GM23338 (cell line): ENCODE measurements at regions not wholly inside any gene's neighbourhood (a gene's known extent, or its start where the extent isn't known, plus 50 kb on each side); places are given as distances from the start of the nearest gene placed in this dataset.

Experiments
- ATAC-seq: fragments of 200-7000 bp; cut with Tn5 transposase; 3 replicates; pipeline ENCODE4 v1.9.1; 2020
- DNase-seq: peaks from one replicate; pipeline ENCODE4 v3.0.0-alpha.2; 2015; ENCODE audit warnings: low spot score
- H2AFZ ChIP-seq: fragments of 200-600 bp; sonication (generic); 2 replicates; pipeline ENCODE4 v1.8.0; 2016; ENCODE audit warnings: antibody characterized with exemption, mild to moderate bottlenecking, moderate library complexity
- H3F3A ChIP-seq: fragments of 200-600 bp; sonication (generic); replicated peaks from 2 replicates; pipeline ENCODE4 v1.8.0; 2017; ENCODE audit warnings: antibody characterized with exemption, mixed run types, low read depth
- H3K27ac ChIP-seq: fragments of 200-600 bp; sonication (generic); 2 replicates; pipeline ENCODE4 v1.6.1; 2016; ENCODE audit warnings: low read depth
- H3K27me3 ChIP-seq: fragments of 200-600 bp; sonication (generic); 2 replicates; pipeline ENCODE4 v1.8.0; 2016; ENCODE audit warnings: mild to moderate bottlenecking, mixed run types, moderate library complexity; ENCODE audit not compliant: insufficient read depth
- H3K36me3 ChIP-seq: fragments of 200-600 bp; sonication (generic); 2 replicates; pipeline ENCODE4 v1.8.0; 2016; ENCODE audit warnings: mild to moderate bottlenecking; ENCODE audit not compliant: insufficient read depth
- H3K4me1 ChIP-seq: fragments of 200-600 bp; sonication (generic); 2 replicates; pipeline ENCODE4 v1.8.0; 2016; ENCODE audit warnings: mild to moderate bottlenecking, moderate library complexity; ENCODE audit not compliant: insufficient read depth
- H3K4me2 ChIP-seq: fragments of 200-600 bp; sonication (generic); 2 replicates; pipeline ENCODE4 v1.7.1; 2017; ENCODE audit warnings: mixed run types
- H3K4me3 ChIP-seq: fragments of 200-600 bp; sonication (generic); 2 replicates; pipeline ENCODE4 v1.6.1; 2016; ENCODE audit warnings: mixed run types
- H3K79me2 ChIP-seq: fragments of 200-600 bp; sonication (generic); replicated peaks from 2 replicates; pipeline ENCODE4 v1.8.0; 2017; ENCODE audit warnings: mild to moderate bottlenecking; ENCODE audit not compliant: insufficient read depth
- H3K9me2 ChIP-seq: fragments of 200-600 bp; sonication (generic); 2 replicates; pipeline ENCODE4 v1.8.0; 2017; ENCODE audit not compliant: insufficient read depth
- H4K20me1 ChIP-seq: fragments of 200-600 bp; sonication (generic); replicated peaks from 2 replicates; pipeline ENCODE4 v1.8.0; 2017; ENCODE audit warnings: mild to moderate bottlenecking; ENCODE audit not compliant: insufficient read depth
- H3K27ac Mint-ChIP-seq: 2 replicates; pipeline ENCODE4 v1.8.0; 2020; ENCODE audit warnings: inconsistent platforms, mild to moderate bottlenecking, moderate library complexity, mixed read lengths
- H3K27me3 Mint-ChIP-seq: 3 replicates; pipeline ENCODE4 v1.8.0; 2022; ENCODE audit warnings: low read depth, mild to moderate bottlenecking, moderate library complexity, mixed read lengths, inconsistent platforms; ENCODE audit not compliant: insufficient read depth, poor library complexity
- H3K36me3 Mint-ChIP-seq: 3 replicates; pipeline ENCODE4 v1.8.0; 2021; ENCODE audit warnings: low read depth, mild to moderate bottlenecking, inconsistent platforms, moderate library complexity, mixed read lengths
- H3K4me1 Mint-ChIP-seq: 3 replicates; pipeline ENCODE4 v1.8.0; 2020; ENCODE audit warnings: mild to moderate bottlenecking, inconsistent platforms, mixed read lengths
- H3K4me3 Mint-ChIP-seq: 3 replicates; pipeline ENCODE4 v1.8.0; 2021; ENCODE audit warnings: moderate library complexity, mild to moderate bottlenecking, inconsistent platforms, mixed read lengths
- H3K9me3 Mint-ChIP-seq: 3 replicates; pipeline ENCODE4 v1.8.0; 2020; ENCODE audit warnings: moderate library complexity, mild to moderate bottlenecking, inconsistent platforms, mixed read lengths
- CREB1 ChIP-seq: fragments of 250-450 bp; sonication (Bioruptor Pico); IDR thresholded peaks from 2 replicates; pipeline ENCODE4 v1.5.0; 2020; ENCODE audit warnings: low read depth, mild to moderate bottlenecking, moderate library complexity
- CTCF ChIP-seq, 2 experiments: fragments of 200-600 bp in 1 of 2; sonication (generic) in 1 of 2; conservative IDR thresholded peaks; 2 replicates each; pipeline versions ENCODE4 v1.5.1 to v1.6.1; 2016 to 2017; ENCODE audit warnings: antibody characterized with exemption in 2 of 2, low read depth in 2 of 2, mild to moderate bottlenecking in 2 of 2, moderate library complexity in 1 of 2
- EZH2 ChIP-seq: fragments of 200-600 bp; sonication (generic); IDR thresholded peaks from one replicate; pipeline ENCODE4 v1.8.0; 2017; ENCODE audit warnings: antibody characterized with exemption, mild to moderate bottlenecking, low read depth; ENCODE audit not compliant: unreplicated experiment
- EZH2phosphoT487 ChIP-seq: fragments of 200-600 bp; sonication (generic); IDR thresholded peaks from one replicate; pipeline ENCODE4 v1.8.1; 2018; ENCODE audit warnings: antibody characterized with exemption; ENCODE audit not compliant: unreplicated experiment
- JUNB ChIP-seq: IDR thresholded peaks from one replicate; pipeline ENCODE4 v1.6.1; 2016; ENCODE audit warnings: antibody characterized with exemption; ENCODE audit not compliant: unreplicated experiment
- NANOG ChIP-seq: IDR thresholded peaks from 2 replicates; pipeline ENCODE4 v1.6.1; 2016; ENCODE audit warnings: antibody characterized with exemption, borderline replicate concordance
- POLR2AphosphoS5 ChIP-seq: IDR thresholded peaks from 2 replicates; pipeline ENCODE4 v1.6.1; 2016; ENCODE audit warnings: antibody characterized with exemption, low read depth
- REST ChIP-seq: IDR thresholded peaks from one replicate; pipeline ENCODE4 v1.6.1; 2018; ENCODE audit warnings: antibody characterized with exemption; ENCODE audit not compliant: unreplicated experiment
- ZNF331 ChIP-seq: fragments of 250-450 bp; sonication (Bioruptor Pico); IDR thresholded peaks from 2 replicates; pipeline ENCODE4 v1.5.0; 2020; ENCODE audit warnings: low read depth, mild to moderate bottlenecking, moderate library complexity

- no peak for TF ChIP-seq ZNF331
- TF ChIP-seq POLR2AphosphoS5: no peak
- TF ChIP-seq EZH2: no peak
- TF ChIP-seq NANOG: no peak
- TF ChIP-seq JUNB: no peak
- no peak for TF ChIP-seq REST
Measured at GRCh38 chr12:20128928-20129327, 239.4 kb upstream of the PDE3A start (continued).

- DNase-seq (peak; percentile 8), ATAC-seq (0 out of 3 replicates have a peak, but pooled peaks have one; percentile 27)
- no peaks in the 10 kb centered on the region for H3F3A ChIP-seq
- H3K4me1 ChIP-seq: no peaks in the 10 kb centered on the region
- no peaks in the 10 kb centered on the region; the same call in 1 of the 2 replicates for H3K9me2 ChIP-seq
- H3K27me3 Mint-ChIP-seq: peaks cover 3% of the 10 kb centered on the region
- peak overlapping the region; percentile 23; the same call in 1 of the 2 replicates for H2AFZ ChIP-seq
- H3K27ac Mint-ChIP-seq: no peak overlapping the region
- no peaks in the 10 kb centered on the region for H3K9me3 Mint-ChIP-seq
- H3K79me2 ChIP-seq: no peaks in the 10 kb centered on the region
- no peaks in the 10 kb centered on the region for H3K36me3 Mint-ChIP-seq
- H3K4me3 ChIP-seq: no peak overlapping the region
- TF ChIP-seq CTCF (conservative IDR thresholded peaks at IDR 0.05; ENCODE audit: low read depth in 2 of 2) (no peak), EZH2phosphoT487 (no peak), JUNB (no peak), CREB1 (CRISPR knock-in tag) (no peak), REST (no peak)
- no peaks in the 10 kb centered on the region for H3K36me3 ChIP-seq
- H4K20me1 ChIP-seq: no peaks in the 10 kb centered on the region
- H3K27me3 ChIP-seq: no peaks in the 10 kb centered on the region
- H3K27ac ChIP-seq: no peak overlapping the region
- no peaks in the 10 kb centered on the region; the same call in 2 of the 3 replicates for H3K4me1 Mint-ChIP-seq
- no peak overlapping the region for H3K4me3 Mint-ChIP-seq
- H3K4me2 ChIP-seq: no peak overlapping the region
Measured at GRCh38 chr12:20132818-20133217, 235.5 kb upstream of the PDE3A start.
